ENCODE measurements at regions not wholly inside any gene's neighbourhood (a gene's known extent, or its start where the extent isn't known, plus 50 kb on each side); places are given as distances from the start of the nearest gene placed in this dataset.

- TF ChIP-seq CTCF (IDR thresholded peaks at IDR 0.05) = no peak
- no peak for TF ChIP-seq POLR2A (IDR thresholded peaks at IDR 0.05)
Observed at GRCh38 chr5:69011910-69012309, 81.9 kb upstream of the SLC30A5 start.

Data from ovary (tissue), 3 donors.